HG03378 (cell line): ENCODE measurements at regions not wholly inside any gene's neighbourhood (a gene's known extent, or its start where the extent isn't known, plus 50 kb on each side); places are given as distances from the start of the nearest gene placed in this dataset.

Source experiments
- ATAC-seq: cut with Tn5 transposase; IDR thresholded peaks from one replicate; pipeline ENCODE4 v1.9.1; 2021; ENCODE audit warnings: mild to moderate bottlenecking, moderate library complexity; ENCODE audit not compliant: unreplicated experiment

DNA sequence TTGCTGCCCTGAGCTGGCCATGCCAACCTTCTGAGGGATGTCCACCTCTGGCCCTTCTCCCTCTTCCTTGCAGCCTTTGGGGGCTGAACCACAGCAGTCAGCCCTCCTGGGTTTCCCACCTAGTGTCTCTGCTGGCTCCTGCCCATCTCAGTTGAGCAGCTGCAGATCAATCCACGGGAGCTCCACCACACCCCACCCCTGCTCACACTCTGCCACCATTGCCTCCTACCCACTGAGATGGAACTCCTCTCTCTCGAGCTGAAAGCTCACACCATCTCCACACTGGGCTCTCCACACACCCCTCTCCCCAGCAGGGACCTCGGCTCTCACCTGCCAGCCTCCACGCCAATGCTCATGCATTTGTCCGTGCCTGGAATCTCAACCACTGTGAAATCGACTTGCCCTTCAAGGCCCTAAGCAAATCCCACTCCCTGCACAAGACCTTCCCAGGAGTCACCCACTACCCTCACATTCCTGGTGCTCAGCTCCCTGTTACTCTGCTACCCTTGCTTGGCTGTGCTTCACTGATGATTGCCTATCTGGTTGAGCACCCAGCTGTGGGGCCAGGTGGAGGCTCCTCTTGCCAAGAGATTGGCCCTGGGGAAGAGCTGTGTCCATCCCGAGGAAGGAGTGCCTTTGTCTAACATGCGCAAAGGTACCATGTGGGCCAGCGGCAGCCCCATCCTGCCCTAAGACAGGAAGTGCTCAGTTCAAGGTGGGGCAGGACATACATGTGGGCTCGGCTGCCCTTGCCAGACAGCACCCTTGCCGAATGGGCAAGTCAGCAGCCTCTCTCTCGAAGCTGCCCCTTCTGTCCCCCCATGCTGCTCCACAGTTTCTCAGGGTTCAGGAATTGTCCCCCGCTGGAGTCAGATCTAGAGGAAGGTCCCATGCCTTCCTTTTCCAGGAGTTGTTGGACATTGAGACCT lies 208.7 kb downstream of the CYP26B1 start:
- no peak for ATAC-seq

DNA sequence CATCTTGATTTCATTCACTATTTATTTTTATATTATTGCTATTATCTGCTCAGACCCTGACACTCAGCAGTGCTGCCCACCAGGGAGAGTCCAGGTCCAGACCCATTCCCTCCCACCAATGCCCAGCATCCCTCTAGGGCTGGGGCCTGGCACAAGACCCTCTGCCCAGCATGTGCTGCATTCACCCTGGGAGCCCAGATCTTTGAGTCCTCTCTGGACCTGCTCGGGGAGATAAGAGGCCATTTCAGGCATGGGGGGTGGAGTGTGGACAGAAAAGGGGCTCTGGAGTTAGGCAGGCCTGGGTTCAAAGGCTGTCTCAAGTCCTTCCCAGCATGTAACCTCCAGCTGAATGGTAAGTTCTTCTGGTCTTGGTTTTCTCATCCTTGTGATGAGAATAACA lies 209.6 kb downstream of the CYP26B1 start:
- no peak for ATAC-seq

DNA sequence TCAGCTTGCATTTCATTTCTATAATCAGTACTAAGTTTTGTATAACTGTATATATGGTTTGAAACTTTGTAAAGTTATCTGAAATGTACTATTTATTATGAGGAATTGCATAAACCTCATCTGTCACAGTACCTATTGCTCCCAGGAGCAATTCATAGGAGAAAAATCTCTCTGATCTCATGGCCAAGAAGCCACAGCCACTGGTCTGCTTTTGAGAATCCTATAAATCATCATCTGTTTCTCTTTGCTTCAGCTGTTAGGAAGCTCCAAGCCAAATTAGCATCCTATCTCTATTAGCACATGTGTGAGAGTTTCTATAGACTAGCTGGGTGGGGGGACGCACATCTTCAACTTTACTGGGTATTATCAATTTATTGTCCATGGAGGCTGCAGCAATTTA lies 210.3 kb downstream of the CYP26B1 start:
- no peak for ATAC-seq

- no peak for ATAC-seq
Observed at GRCh38 chr2:71936076-71937030, 211.3 kb downstream of the CYP26B1 start.

GRCh38 chr2:71935262-71935848 lies 212.3 kb downstream of the CYP26B1 start:
- ATAC-seq, result no peak

GRCh38 chr2:71934595-71935261 lies 212.9 kb downstream of the CYP26B1 start:
- no peak for ATAC-seq

DNA sequence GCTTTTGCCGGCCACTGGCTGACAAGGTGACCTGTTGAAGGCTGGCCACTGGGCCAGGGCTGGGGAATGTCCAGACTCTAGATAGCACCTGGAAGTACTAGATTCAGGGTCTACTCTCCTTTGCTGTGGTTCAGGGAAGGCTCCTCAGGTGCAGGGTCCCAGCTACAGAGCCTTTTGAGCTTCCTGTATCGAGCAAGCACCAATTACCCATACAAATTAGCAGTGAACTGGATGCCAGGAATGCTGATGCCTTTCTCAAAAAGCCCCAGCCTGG lies 213.4 kb downstream of the CYP26B1 start:
- ATAC-seq, result no peak

GRCh38 chr2:71933467-71934319 lies 214.0 kb downstream of the CYP26B1 start:
- no peak for ATAC-seq

GRCh38 chr2:71932780-71933466 lies 214.7 kb downstream of the CYP26B1 start:
- ATAC-seq, result no peak

DNA sequence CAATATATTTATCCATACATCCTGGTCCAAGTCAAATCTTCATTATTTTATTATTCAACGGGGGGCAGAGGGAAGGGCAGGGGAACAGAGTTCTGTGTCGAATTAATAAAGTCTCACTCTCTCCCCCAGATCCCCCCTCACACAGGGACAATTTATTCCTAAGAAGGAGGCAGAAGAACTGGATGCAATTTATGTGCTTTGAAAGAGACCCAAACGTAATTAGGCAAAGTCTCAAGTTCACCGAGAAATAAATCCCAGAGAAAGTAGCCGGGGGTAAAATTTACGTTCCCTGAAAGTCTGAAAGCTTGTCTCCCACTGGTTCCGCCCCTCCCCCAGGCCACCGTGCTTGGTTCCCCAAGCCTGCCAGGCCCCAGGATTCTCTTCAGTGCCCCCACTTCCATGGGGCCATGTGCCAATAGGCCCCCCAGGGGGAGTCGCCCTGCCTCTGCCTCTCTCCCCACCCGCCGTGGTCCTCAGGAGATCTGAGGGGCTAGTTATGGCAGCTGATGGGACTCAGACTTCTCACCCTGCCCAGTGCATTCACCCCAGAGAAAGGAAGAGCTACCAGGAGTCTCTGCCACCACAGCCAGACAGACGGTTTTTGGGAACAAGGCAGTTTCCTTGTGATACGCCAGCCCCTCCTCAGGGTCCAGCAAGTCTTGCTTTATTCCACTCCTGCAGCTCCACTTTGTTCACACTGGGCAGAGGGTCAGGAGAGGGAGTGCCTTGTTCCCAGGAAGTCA lies 215.5 kb downstream of the CYP26B1 start:
- no peak for ATAC-seq

GRCh38 chr2:71930049-71930681 lies 217.5 kb downstream of the CYP26B1 start:
- no peak for ATAC-seq

GRCh38 chr2:71929482-71929772 lies 218.2 kb downstream of the CYP26B1 start:
- no peak for ATAC-seq

DNA sequence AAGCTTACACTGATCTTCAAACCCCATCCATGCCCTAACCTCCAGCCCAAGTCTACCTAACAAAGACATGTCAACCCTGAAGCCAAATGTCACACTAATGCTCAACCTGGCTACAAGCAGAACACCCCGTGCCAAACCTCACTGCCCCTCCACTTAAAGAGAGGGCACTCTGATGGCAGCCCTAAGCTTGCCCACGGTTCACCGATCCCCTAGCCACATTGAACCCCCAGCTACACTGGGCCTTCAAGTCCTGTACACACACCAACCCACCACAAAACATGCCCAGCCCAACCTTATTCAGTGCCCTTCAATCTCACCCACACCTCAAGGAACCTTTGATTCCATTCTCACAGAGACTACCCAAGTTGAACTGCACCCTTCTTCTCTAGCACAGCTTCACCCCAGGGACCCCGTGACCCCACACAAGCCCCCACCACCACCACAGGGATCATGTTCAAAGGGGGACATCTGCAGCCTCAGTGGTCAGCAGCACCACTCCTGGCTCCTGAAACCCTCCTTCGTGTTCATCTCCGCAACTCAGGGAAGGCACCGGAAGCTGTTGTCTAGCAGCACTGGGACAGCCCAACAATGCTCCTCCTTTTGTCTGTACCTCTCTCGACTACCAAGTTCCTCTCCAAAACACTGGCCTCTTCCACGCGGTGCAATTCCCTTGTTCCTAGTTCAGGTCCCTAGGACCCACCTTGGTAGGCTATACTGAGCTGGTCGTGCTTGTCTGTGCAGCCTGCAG lies 218.8 kb downstream of the CYP26B1 start:
- no peak for ATAC-seq

DNA sequence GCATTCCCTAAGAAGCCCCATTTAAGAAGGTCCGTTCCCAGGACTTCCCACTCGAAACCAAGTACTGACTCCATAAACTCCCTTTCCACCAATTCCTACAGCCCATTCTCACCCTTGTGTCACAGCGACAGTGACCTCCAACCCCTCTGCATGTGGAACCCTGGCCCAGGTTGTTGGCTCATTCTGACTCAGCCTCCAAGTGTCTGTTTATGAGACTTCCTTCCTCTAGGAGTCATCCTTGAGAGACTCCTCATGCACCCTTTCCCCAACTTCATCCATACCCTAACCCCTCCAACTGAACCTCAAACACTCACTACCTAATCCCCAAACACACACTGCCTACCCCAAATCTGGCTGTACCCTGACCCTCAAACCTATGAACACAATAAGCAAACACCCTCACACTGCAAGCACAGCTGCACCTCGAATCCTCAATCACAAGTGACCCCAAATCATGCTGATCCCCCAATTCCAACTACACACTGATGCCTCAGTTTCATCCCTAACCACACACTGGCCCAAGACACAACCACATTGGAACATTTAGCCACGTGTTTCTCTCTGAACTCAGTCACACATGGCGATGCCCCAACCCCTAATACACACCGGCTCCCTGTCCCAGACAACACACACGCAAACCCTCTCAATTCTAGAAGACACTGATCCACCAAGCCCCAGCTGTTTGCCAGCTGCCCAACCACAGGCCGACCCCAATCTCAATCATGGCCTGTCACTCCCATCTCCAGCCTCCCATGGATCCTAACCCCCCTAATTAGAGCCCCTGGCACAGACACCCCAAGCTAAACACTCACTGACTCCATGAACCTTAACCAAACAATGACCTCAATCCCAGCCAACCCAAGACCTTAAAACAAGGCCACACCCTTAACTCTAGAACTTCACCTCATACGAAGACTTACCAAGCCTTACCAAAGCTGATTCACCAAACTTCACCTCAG lies 219.6 kb downstream of the CYP26B1 start:
- ATAC-seq, result no peak

- ATAC-seq, result no peak
Observed at GRCh38 chr2:71926876-71927756, 220.5 kb downstream of the CYP26B1 start.

GRCh38 chr2:71926089-71926447 lies 221.6 kb downstream of the CYP26B1 start:
- ATAC-seq, result no peak
